ENCODE measurements at regions not wholly inside any gene's neighbourhood (a gene's known extent, or its start where the extent isn't known, plus 50 kb on each side); places are given as distances from the start of the nearest gene placed in this dataset.

- no peak for DNase-seq
Observed at GRCh38 chr21:38659936-38660332, 145.8 kb upstream of the ETS2 start.

GRCh38 chr21:38660333-38661196 lies 145.2 kb upstream of the ETS2 start:
- no peak for DNase-seq

GRCh38 chr21:38661197-38661871 lies 144.4 kb upstream of the ETS2 start:
- peak; percentile 29 to 37 for DNase-seq

GRCh38 chr21:38661889-38662568 lies 143.7 kb upstream of the ETS2 start:
- DNase-seq, result no peak

- DNase-seq, result no peak
Observed at GRCh38 chr21:38663282-38663681, 142.4 kb upstream of the ETS2 start.

GRCh38 chr21:38664315-38664714 lies 141.4 kb upstream of the ETS2 start:
- DNase-seq, result no peak

GRCh38 chr21:38664841-38665240 lies 140.9 kb upstream of the ETS2 start:
- no peak for DNase-seq

- DNase-seq, result peak; percentile 74 to 81
Observed at GRCh38 chr21:38667291-38667870, 138.3 kb upstream of the ETS2 start.

- no peak for DNase-seq
Observed at GRCh38 chr21:38668067-38668466, 137.7 kb upstream of the ETS2 start.

GRCh38 chr21:38668541-38668940 lies 137.2 kb upstream of the ETS2 start:
- DNase-seq, result peak in 1 of 2 donors; percentile 28

GRCh38 chr21:38669186-38669585 lies 136.5 kb upstream of the ETS2 start:
- DNase-seq, result peak in 1 of 2 donors; percentile 17

- DNase-seq, result no peak
Observed at GRCh38 chr21:38670861-38671260, 134.9 kb upstream of the ETS2 start.

- DNase-seq, result no peak
Observed at GRCh38 chr21:38671773-38672172, 134.0 kb upstream of the ETS2 start.

- DNase-seq, result no peak
Observed at GRCh38 chr21:38675182-38675824, 130.4 kb upstream of the ETS2 start.

GRCh38 chr21:38678827-38679226 lies 126.9 kb upstream of the ETS2 start:
- DNase-seq, result no peak

- peak; percentile 79 for DNase-seq
Observed at GRCh38 chr21:38679534-38679933, 126.2 kb upstream of the ETS2 start.

GRCh38 chr21:38680401-38680800 lies 125.3 kb upstream of the ETS2 start:
- DNase-seq, result peak in 1 of 2 donors; percentile 21

- no peak for DNase-seq
Observed at GRCh38 chr21:38683222-38683621, 122.5 kb upstream of the ETS2 start.

- no peak for DNase-seq
Observed at GRCh38 chr21:38688068-38688467, 117.7 kb upstream of the ETS2 start.

- DNase-seq, result no peak
Observed at GRCh38 chr21:38691631-38692030, 114.1 kb upstream of the ETS2 start.

- no peak for DNase-seq
Observed at GRCh38 chr21:38696579-38696978, 109.2 kb upstream of the ETS2 start.

- no peak for DNase-seq
Observed at GRCh38 chr21:38699048-38699447, 106.7 kb upstream of the ETS2 start.

GRCh38 chr21:38702196-38702595 lies 103.5 kb upstream of the ETS2 start:
- no peak for DNase-seq

Measured in inflammatory macrophage treated with lipopolysaccharide for 1 hour (primary cell).